ENCODE measurements at regions not wholly inside any gene's neighbourhood (a gene's known extent, or its start where the extent isn't known, plus 50 kb on each side); places are given as distances from the start of the nearest gene placed in this dataset.

DNA sequence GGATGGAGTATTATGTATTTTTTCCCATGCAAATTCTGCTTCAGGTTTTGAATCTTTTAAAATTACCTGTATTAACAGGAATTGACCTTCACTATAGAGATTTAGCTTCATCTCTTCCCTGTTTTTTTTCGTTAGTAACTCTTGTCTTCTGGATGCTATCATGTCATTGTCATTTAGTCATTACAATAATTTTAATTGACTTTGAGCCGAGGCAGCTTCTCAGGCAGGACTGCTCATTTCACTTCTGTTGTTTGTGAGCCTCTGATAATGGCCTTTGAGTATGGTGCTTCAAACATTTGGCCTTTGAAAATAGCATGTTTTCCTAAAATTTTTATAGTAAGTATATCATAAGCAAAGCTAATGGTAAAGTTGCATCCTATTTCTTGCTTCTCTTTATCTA is 375.1 kb upstream of the MMS22L start:
- no peaks in the 10 kb centered on the region for H3K4me1 ChIP-seq (ENCODE audit: control insufficient read depth in 1 of 2, insufficient read depth in 2 of 2, low read length in 2 of 2)
- no peaks in the 10 kb centered on the region for H4K20me1 ChIP-seq (ENCODE audit: insufficient read depth)
- no peak overlapping the region for H3K27ac ChIP-seq (ENCODE audit: low read depth, low read length)
- H3K79me2 ChIP-seq (ENCODE audit: insufficient read depth, low read length), result no peaks in the 10 kb centered on the region
- H3K4me2 ChIP-seq (ENCODE audit: low read length), result no peak overlapping the region
- DNase-seq (ENCODE audit: low read depth, low spot score), result no peak
- no peak overlapping the region for H2AFZ ChIP-seq (ENCODE audit: low read depth, low read length, poor library complexity, severe bottlenecking)
- no TSS peak for BruUV-seq (replicated peaks)
- no peaks in the 10 kb centered on the region for H3K36me3 ChIP-seq (ENCODE audit: control insufficient read depth in 1 of 2, insufficient read depth in 2 of 2, low read length in 2 of 2)
- H3K9me3 ChIP-seq (ENCODE audit: control insufficient read depth in 1 of 2, insufficient read depth in 1 of 2, low read depth in 1 of 2, low read length in 2 of 2), result no peaks in the 10 kb centered on the region
- no peak overlapping the region for H3K4me3 ChIP-seq (replicated peaks in 1 of 2; ENCODE audit: low read depth in 1 of 2, low read length in 2 of 2)
- H3K9me2 ChIP-seq (ENCODE audit: insufficient read depth), result no peaks in the 10 kb centered on the region
- ChIA-PET POLR2A (no interaction called here), RAD21 (ENCODE audit: low non-redundant PET in 1 of 2, low total read pairs in 2 of 2, uncharacterized antibody in 2 of 2, unreplicated experiment in 2 of 2) (no interaction called here), CTCF (no interaction called here)
- ATAC-seq, result no peak
- no peak overlapping the region for H3K9ac ChIP-seq (ENCODE audit: low read length)
- intact Hi-C loops (cut with micrococcal nuclease), result no loop called here
- TF ChIP-seq JUND (IDR thresholded peaks at IDR 0.05) (no peak), CEBPB (IDR thresholded peaks at IDR 0.05; ENCODE audit: low read depth) (no peak), ZFX (IDR thresholded peaks at IDR 0.05) (no peak), EZH2phosphoT487 (IDR thresholded peaks at IDR 0.05; ENCODE audit: borderline replicate concordance) (no peak), CTCF (IDR thresholded peaks at IDR 0.05 in 2 of 3, conservative IDR thresholded peaks at IDR 0.05 in 1 of 3; ENCODE audit: borderline replicate concordance in 1 of 3, insufficient read depth in 1 of 3, low read depth in 2 of 3, low read length in 2 of 3) (no peak), SIN3A (IDR thresholded peaks at IDR 0.05; ENCODE audit: low read depth) (no peak)
- TF ChIP-seq, protein P1, sequence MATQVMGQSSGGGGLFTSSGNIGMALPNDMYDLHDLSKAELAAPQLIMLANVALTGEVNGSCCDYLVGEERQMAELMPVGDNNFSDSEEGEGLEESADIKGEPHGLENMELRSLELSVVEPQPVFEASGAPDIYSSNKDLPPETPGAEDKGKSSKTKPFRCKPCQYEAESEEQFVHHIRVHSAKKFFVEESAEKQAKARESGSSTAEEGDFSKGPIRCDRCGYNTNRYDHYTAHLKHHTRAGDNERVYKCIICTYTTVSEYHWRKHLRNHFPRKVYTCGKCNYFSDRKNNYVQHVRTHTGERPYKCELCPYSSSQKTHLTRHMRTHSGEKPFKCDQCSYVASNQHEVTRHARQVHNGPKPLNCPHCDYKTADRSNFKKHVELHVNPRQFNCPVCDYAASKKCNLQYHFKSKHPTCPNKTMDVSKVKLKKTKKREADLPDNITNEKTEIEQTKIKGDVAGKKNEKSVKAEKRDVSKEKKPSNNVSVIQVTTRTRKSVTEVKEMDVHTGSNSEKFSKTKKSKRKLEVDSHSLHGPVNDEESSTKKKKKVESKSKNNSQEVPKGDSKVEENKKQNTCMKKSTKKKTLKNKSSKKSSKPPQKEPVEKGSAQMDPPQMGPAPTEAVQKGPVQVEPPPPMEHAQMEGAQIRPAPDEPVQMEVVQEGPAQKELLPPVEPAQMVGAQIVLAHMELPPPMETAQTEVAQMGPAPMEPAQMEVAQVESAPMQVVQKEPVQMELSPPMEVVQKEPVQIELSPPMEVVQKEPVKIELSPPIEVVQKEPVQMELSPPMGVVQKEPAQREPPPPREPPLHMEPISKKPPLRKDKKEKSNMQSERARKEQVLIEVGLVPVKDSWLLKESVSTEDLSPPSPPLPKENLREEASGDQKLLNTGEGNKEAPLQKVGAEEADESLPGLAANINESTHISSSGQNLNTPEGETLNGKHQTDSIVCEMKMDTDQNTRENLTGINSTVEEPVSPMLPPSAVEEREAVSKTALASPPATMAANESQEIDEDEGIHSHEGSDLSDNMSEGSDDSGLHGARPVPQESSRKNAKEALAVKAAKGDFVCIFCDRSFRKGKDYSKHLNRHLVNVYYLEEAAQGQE (IDR thresholded peaks at IDR 0.05; ENCODE audit: low read depth), result no peak
- H3K27me3 ChIP-seq (ENCODE audit: insufficient read depth, low read length), result peaks cover 5% of the 10 kb centered on the region; the same call in 1 of the 2 replicates

Measured in HCT116 (cell line).